ENCODE measurements at regions not wholly inside any gene's neighbourhood (a gene's known extent, or its start where the extent isn't known, plus 50 kb on each side); places are given as distances from the start of the nearest gene placed in this dataset.

GRCh38 chr16:79876332-79876730, 275.8 kb upstream of the MAF start:
- no peak overlapping the region for H3K4me2 ChIP-seq (ENCODE audit: low read length)
- no peak overlapping the region for H3K27ac ChIP-seq

DNA sequence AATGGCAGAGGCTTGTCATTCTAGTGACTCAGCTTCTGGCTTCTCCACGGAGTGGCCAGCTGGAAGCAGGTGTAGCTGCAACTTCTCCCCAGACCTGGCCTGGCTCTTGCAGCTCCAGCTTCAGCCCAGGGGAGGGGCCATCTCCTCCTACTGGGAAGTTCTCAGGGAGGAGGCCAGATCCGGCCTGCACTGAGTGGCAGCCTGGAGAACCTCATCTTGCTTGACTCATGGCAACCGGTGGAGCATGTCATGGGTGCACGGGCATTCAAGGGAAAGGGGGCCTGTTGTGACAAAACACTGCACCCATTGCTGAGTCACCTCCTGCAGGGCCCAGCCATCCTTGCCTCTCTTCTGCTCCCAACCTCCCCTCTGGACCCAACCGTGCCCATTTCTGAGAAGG, 273.9 kb upstream of the MAF start:
- H3K4me1 ChIP-seq, result no peaks in the 10 kb centered on the region
- no peaks in the 10 kb centered on the region for H3K36me3 ChIP-seq (ENCODE audit: control insufficient read depth, insufficient read depth, low read length)
- TF ChIP-seq CTCF (IDR thresholded peaks at IDR 0.05), result no peak
- H3K4me2 ChIP-seq (ENCODE audit: low read length), result no peak overlapping the region
- H3K4me3 ChIP-seq (ENCODE audit: low read depth, low read length), result no peak overlapping the region
- H3K79me2 ChIP-seq, result no peaks in the 10 kb centered on the region
- no peak overlapping the region for H2AFZ ChIP-seq
- H3K9ac ChIP-seq, result no peak overlapping the region
- H3K9me3 ChIP-seq (ENCODE audit: control insufficient read depth, low read length), result no peaks in the 10 kb centered on the region
- H3K27me3 ChIP-seq (ENCODE audit: control insufficient read depth, insufficient read depth, low read length), result no peaks in the 10 kb centered on the region
- H3K27ac ChIP-seq, result no peak overlapping the region

More at GRCh38 chr16:79876332-79876730, 275.8 kb upstream of the MAF start:
- H3K27me3 ChIP-seq (ENCODE audit: control insufficient read depth, insufficient read depth, low read length), result no peaks in the 10 kb centered on the region
- H3K4me1 ChIP-seq, result no peaks in the 10 kb centered on the region
- no peak overlapping the region for H3K9ac ChIP-seq
- no peak overlapping the region for H3K4me3 ChIP-seq (ENCODE audit: low read depth, low read length)
- H3K9me3 ChIP-seq (ENCODE audit: control insufficient read depth, low read length), result no peaks in the 10 kb centered on the region
- no peak for TF ChIP-seq CTCF (IDR thresholded peaks at IDR 0.05)
- no peaks in the 10 kb centered on the region for H3K79me2 ChIP-seq
- H3K36me3 ChIP-seq (ENCODE audit: control insufficient read depth, insufficient read depth, low read length), result no peaks in the 10 kb centered on the region
- no peak overlapping the region for H2AFZ ChIP-seq

DNA sequence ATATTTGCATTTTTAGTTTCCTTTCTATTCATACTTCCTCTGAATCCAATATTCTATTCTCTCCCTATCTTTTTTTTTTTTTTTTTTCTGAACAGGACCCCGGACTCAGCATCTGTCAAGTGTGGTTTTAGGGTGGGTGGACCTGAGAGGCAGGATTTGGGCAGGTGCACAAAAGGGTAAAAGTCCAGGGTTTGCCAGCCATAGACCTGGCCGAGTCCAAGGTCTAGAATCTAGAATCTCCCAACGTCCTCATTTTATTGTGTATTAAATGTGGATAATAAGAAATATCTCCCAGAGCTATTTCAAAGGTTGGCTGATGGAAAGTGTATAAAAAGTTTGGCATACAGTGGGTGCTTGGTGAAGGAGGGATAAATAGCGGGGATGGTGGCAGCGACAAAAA, 273.3 kb upstream of the MAF start:
- Histone ChIP-seq H3K4me2 (ENCODE audit: low read length) (no peak overlapping the region), H2AFZ (no peak overlapping the region), H3K9me3 (ENCODE audit: control insufficient read depth, low read length) (no peaks in the 10 kb centered on the region), H3K79me2 (no peaks in the 10 kb centered on the region), H3K4me1 (no peaks in the 10 kb centered on the region), H3K36me3 (ENCODE audit: control insufficient read depth, insufficient read depth, low read length) (no peaks in the 10 kb centered on the region), H3K9ac (no peak overlapping the region), H3K27ac (no peak overlapping the region), H3K27me3 (ENCODE audit: control insufficient read depth, insufficient read depth, low read length) (no peaks in the 10 kb centered on the region), H3K4me3 (ENCODE audit: low read depth, low read length) (no peak overlapping the region)
- no peak for TF ChIP-seq CTCF (IDR thresholded peaks at IDR 0.05)

GRCh38 chr16:79871906-79872305, 271.4 kb upstream of the MAF start:
- Histone ChIP-seq H3K4me2 (ENCODE audit: low read length) (no peak overlapping the region), H3K27me3 (ENCODE audit: control insufficient read depth, insufficient read depth, low read length) (no peaks in the 10 kb centered on the region), H3K4me3 (ENCODE audit: low read depth, low read length) (no peak overlapping the region), H2AFZ (no peak overlapping the region), H3K4me1 (no peaks in the 10 kb centered on the region), H3K27ac (no peak overlapping the region), H3K9me3 (ENCODE audit: control insufficient read depth, low read length) (no peaks in the 10 kb centered on the region), H3K79me2 (no peaks in the 10 kb centered on the region), H3K36me3 (ENCODE audit: control insufficient read depth, insufficient read depth, low read length) (no peaks in the 10 kb centered on the region), H3K9ac (no peak overlapping the region)
- TF ChIP-seq CTCF (IDR thresholded peaks at IDR 0.05), result no peak

DNA sequence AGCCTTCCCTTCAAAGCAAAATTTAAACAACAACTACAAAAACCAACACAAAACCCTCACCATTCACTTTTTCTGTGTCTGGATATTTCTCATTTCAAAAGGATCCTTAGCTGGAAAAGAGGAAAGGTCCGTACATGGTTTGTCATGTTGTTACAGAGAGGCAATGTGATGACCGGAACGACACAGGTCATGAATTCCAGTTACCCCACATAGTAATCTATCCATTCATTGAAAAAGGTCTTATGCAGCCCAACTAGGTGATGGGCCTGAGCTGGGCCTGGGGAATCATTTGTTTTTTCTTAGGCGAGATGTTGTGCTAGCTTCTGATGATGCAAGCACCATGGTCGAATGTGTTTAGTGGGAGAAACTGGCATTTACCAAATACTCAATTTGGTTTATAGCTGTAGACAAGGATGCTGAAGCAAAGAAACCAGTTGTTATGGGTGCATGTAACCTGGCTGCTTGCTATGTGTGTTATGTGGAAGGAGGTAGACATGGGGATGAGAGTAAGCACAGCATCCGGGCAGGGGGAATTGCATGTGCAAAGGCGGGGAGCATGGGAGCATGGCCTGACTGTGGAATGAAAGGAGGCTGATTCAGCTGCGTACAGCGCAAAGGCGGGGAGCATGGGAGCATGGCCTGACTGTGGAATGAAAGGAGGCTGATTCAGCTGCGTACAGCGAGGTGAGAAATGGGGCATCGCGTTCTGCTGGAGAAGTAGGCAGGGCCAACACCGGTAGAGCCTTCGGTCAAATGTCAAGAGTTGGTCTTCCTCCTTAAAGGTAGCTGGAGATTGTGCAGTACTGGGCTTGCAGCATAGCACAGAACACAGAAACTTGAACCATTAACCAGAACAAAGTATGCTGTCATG, 269.7 kb upstream of the MAF start:
- Histone ChIP-seq H3K4me3 (ENCODE audit: low read depth, low read length) (no peak overlapping the region), H3K4me1 (no peaks in the 10 kb centered on the region), H3K4me2 (ENCODE audit: low read length) (no peak overlapping the region), H2AFZ (no peak overlapping the region), H3K36me3 (ENCODE audit: control insufficient read depth, insufficient read depth, low read length) (no peaks in the 10 kb centered on the region), H3K79me2 (no peaks in the 10 kb centered on the region), H3K27ac (no peak overlapping the region), H3K9me3 (ENCODE audit: control insufficient read depth, low read length) (no peaks in the 10 kb centered on the region), H3K9ac (no peak overlapping the region), H3K27me3 (ENCODE audit: control insufficient read depth, insufficient read depth, low read length) (no peaks in the 10 kb centered on the region)
- TF ChIP-seq CTCF (IDR thresholded peaks at IDR 0.05), result no peak

Data from parathyroid adenoma (tissue), 2 donors.